Glutamatergic neuron (in vitro differentiated cells): ENCODE measurements at regions not wholly inside any gene's neighbourhood (a gene's known extent, or its start where the extent isn't known, plus 50 kb on each side); places are given as distances from the start of the nearest gene placed in this dataset.

ENCODE experiments used
- DNase-seq: peaks from one replicate; pipeline ENCODE4 v3.0.0; 2022
- H3K27ac Mint-ChIP-seq: one replicate; pipeline ENCODE4 v1.8.0; 2020; ENCODE audit warnings: mild to moderate bottlenecking, mixed read lengths, inconsistent platforms; ENCODE audit not compliant: unreplicated experiment
- H3K27me3 Mint-ChIP-seq: one replicate; pipeline ENCODE4 v1.8.0; 2020; ENCODE audit warnings: mild to moderate bottlenecking, moderate library complexity, mixed read lengths, inconsistent platforms; ENCODE audit not compliant: unreplicated experiment
- H3K36me3 Mint-ChIP-seq: one replicate; pipeline ENCODE4 v1.8.0; 2020; ENCODE audit warnings: mild to moderate bottlenecking, mixed read lengths, inconsistent platforms; ENCODE audit not compliant: unreplicated experiment
- H3K4me1 Mint-ChIP-seq: one replicate; pipeline ENCODE4 v1.8.0; 2020; ENCODE audit warnings: mild to moderate bottlenecking, low read depth, mixed read lengths, inconsistent platforms; ENCODE audit not compliant: unreplicated experiment
- H3K4me3 Mint-ChIP-seq: one replicate; pipeline ENCODE4 v1.8.0; 2020; ENCODE audit warnings: mild to moderate bottlenecking, mixed read lengths, inconsistent platforms; ENCODE audit not compliant: unreplicated experiment
- H3K9me3 Mint-ChIP-seq: one replicate; pipeline ENCODE4 v1.8.0; 2020; ENCODE audit warnings: mild to moderate bottlenecking, moderate library complexity, mixed read lengths, inconsistent platforms; ENCODE audit not compliant: unreplicated experiment
- TF ChIP-seq, protein P1 (sequence below): fragments of 200-600 bp; sonication (generic); IDR thresholded peaks from one replicate; pipeline ENCODE4 v1.5.0; 2021; ENCODE audit not compliant: partially characterized antibody, unreplicated experiment

DNA sequence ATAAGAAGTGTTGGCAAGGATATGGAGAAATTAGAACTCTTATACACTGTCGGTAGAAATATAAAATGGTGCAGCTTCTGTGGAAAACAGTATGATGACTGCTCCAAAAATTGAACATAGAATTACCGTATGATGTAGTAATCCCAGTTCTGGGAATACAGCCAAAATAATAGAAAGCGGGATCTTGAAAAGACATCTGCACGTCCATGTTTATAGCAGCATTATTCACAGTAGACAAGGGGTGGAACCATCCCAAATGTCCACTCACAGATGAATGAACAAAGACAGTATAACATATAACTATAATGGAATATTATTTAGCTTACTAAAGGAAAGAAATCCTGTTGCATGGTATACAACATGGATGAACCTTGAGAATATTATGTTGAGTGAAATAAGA, 257.7 kb downstream of the TDRD15 start:
- H3K4me1 Mint-ChIP-seq = peaks cover 13% of the 10 kb centered on the region
- no peak for DNase-seq
- H3K27me3 Mint-ChIP-seq = no peaks in the 10 kb centered on the region
- peaks cover 2% of the 10 kb centered on the region for H3K9me3 Mint-ChIP-seq
- TF ChIP-seq, protein P1, sequence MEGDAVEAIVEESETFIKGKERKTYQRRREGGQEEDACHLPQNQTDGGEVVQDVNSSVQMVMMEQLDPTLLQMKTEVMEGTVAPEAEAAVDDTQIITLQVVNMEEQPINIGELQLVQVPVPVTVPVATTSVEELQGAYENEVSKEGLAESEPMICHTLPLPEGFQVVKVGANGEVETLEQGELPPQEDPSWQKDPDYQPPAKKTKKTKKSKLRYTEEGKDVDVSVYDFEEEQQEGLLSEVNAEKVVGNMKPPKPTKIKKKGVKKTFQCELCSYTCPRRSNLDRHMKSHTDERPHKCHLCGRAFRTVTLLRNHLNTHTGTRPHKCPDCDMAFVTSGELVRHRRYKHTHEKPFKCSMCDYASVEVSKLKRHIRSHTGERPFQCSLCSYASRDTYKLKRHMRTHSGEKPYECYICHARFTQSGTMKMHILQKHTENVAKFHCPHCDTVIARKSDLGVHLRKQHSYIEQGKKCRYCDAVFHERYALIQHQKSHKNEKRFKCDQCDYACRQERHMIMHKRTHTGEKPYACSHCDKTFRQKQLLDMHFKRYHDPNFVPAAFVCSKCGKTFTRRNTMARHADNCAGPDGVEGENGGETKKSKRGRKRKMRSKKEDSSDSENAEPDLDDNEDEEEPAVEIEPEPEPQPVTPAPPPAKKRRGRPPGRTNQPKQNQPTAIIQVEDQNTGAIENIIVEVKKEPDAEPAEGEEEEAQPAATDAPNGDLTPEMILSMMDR = no peak
- H3K36me3 Mint-ChIP-seq = no peaks in the 10 kb centered on the region
- H3K4me3 Mint-ChIP-seq = no peak overlapping the region
- no peak overlapping the region for H3K27ac Mint-ChIP-seq

- peak; percentile 31 for DNase-seq
- H3K27me3 Mint-ChIP-seq = peaks cover 2% of the 10 kb centered on the region
- H3K4me1 Mint-ChIP-seq = peaks cover 13% of the 10 kb centered on the region
- H3K27ac Mint-ChIP-seq = peak overlapping the region; percentile 14
- TF ChIP-seq, protein P1 = no peak
- peaks cover 2% of the 10 kb centered on the region for H3K9me3 Mint-ChIP-seq
- H3K4me3 Mint-ChIP-seq = no peak overlapping the region
- no peaks in the 10 kb centered on the region for H3K36me3 Mint-ChIP-seq
These were observed 259.1 kb downstream of the TDRD15 start for GRCh38 chr2:21382701-21383520.

GRCh38 chr2:21386666-21387065, 262.9 kb downstream of the TDRD15 start:
- TF ChIP-seq, protein P1 = no peak
- Mint-ChIP-seq H3K4me3 (no peak overlapping the region), H3K4me1 (peaks cover 13% of the 10 kb centered on the region), H3K9me3 (no peaks in the 10 kb centered on the region), H3K36me3 (no peaks in the 10 kb centered on the region), H3K27ac (no peak overlapping the region), H3K27me3 (peaks cover 2% of the 10 kb centered on the region)
- DNase-seq = no peak

GRCh38 chr2:21392649-21393048, 268.9 kb downstream of the TDRD15 start:
- H3K4me1 Mint-ChIP-seq = peaks cover 14% of the 10 kb centered on the region
- peak; percentile 33 for DNase-seq
- no peak overlapping the region for H3K27ac Mint-ChIP-seq
- no peaks in the 10 kb centered on the region for H3K9me3 Mint-ChIP-seq
- peak overlapping the region; percentile 21 for H3K4me3 Mint-ChIP-seq
- peaks cover under 1% of the 10 kb centered on the region for H3K27me3 Mint-ChIP-seq
- no peaks in the 10 kb centered on the region for H3K36me3 Mint-ChIP-seq
- TF ChIP-seq, protein P1 = no peak

GRCh38 chr2:21393173-21393572, 269.4 kb downstream of the TDRD15 start:
- Mint-ChIP-seq H3K4me1 (peaks cover 14% of the 10 kb centered on the region), H3K27ac (no peak overlapping the region), H3K36me3 (no peaks in the 10 kb centered on the region), H3K4me3 (no peak overlapping the region), H3K27me3 (no peaks in the 10 kb centered on the region), H3K9me3 (no peaks in the 10 kb centered on the region)
- TF ChIP-seq, protein P1 = no peak
- no peak for DNase-seq
